ENCODE measurements at regions not wholly inside any gene's neighbourhood (a gene's known extent, or its start where the extent isn't known, plus 50 kb on each side); places are given as distances from the start of the nearest gene placed in this dataset.

DNA sequence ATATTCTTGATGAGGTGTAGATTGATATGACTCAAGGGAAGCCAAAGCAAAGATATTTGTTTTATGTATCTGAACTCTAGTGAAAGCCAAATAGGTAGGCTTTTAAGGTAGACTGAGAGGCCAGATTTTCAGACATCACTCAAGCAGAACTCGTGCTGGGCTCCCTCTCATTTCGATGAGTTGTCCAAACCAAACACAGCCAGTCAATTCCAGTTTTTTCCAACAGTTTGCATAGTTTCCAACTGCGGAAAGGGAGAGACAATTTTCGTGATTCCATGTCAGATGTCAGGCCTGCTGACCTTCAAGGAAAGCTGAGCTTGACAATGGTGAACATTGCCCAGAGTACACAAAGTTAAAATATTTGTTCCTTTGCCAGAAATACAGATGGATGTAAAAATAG, 110.9 kb upstream of the MPPED2 start:
- TF ChIP-seq, protein P1, sequence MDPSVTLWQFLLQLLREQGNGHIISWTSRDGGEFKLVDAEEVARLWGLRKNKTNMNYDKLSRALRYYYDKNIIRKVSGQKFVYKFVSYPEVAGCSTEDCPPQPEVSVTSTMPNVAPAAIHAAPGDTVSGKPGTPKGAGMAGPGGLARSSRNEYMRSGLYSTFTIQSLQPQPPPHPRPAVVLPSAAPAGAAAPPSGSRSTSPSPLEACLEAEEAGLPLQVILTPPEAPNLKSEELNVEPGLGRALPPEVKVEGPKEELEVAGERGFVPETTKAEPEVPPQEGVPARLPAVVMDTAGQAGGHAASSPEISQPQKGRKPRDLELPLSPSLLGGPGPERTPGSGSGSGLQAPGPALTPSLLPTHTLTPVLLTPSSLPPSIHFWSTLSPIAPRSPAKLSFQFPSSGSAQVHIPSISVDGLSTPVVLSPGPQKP (IDR thresholded peaks at IDR 0.05; ENCODE audit: borderline replicate concordance, low read depth, low read length) = no peak
- no peak for TF ChIP-seq BHLHE40 (IDR thresholded peaks at IDR 0.05; ENCODE audit: low read depth, low read length)
- TF ChIP-seq MAFK (IDR thresholded peaks at IDR 0.05; ENCODE audit: low read depth, low read length) = no peak
- no peak for TF ChIP-seq MAZ (IDR thresholded peaks at IDR 0.05; ENCODE audit: borderline replicate concordance, low read depth, low read length)
- no peaks in the 10 kb centered on the region for H3K9me1 ChIP-seq (ENCODE audit: insufficient read depth, low read length)
- no peak overlapping the region for H4K91ac ChIP-seq (ENCODE audit: insufficient read depth, low read depth, low read length)
- H3K9me3 ChIP-seq (ENCODE audit: control insufficient read depth, insufficient read depth, low read length) = no peaks in the 10 kb centered on the region
- no peak overlapping the region for H3K23ac ChIP-seq (ENCODE audit: low read depth, low read length)
- H2BK20ac ChIP-seq (ENCODE audit: low read depth, low read length) = no peak overlapping the region
- POLR2A ChIA-PET (ENCODE audit: unreplicated experiment) = no interaction called here
- H3K18ac ChIP-seq (ENCODE audit: low read depth, low read length) = no peak overlapping the region
- dilution Hi-C loops (cut with HindIII; ENCODE audit: low sequenced_read_pairs, unreplicated experiment) (no loop called here), in situ Hi-C loops (cut with MboI; ENCODE audit: low sequenced_read_pairs) (no loop called here), intact Hi-C loops (cut with micrococcal nuclease) (no loop called here)
- no peak overlapping the region for H3K4ac ChIP-seq (ENCODE audit: low read depth, low read length)
- H3K27ac ChIP-seq (ENCODE audit: insufficient read depth, low read length) = no peak overlapping the region
- H2BK5ac ChIP-seq (ENCODE audit: low read depth, low read length, poor library complexity, severe bottlenecking) = no peak overlapping the region
- no peak overlapping the region for H2AFZ ChIP-seq (replicated peaks; ENCODE audit: low read length, poor library complexity)
- H3K4me3 ChIP-seq (ENCODE audit: insufficient read depth, low read depth, low read length) = no peak overlapping the region
- WGBS, 2 experiments (ENCODE audit: extremely low coverage in 2 of 2, insufficient read length in 1 of 2) = 20% methylated on average over 1 of the region's 4 CpGs; no CpG with 5 or more reads in 1 of the 2 experiments
- no peak overlapping the region for H3K14ac ChIP-seq (replicated peaks; ENCODE audit: low read depth, low read length)
- H4K8ac ChIP-seq (ENCODE audit: low read depth in 2 of 2, low read length in 2 of 2) = no peak overlapping the region
- no peaks in the 10 kb centered on the region for H3K27me3 ChIP-seq (ENCODE audit: control insufficient read depth, insufficient read depth, low read length)
- no peak overlapping the region for H3K56ac ChIP-seq (ENCODE audit: extremely low read depth, insufficient read depth, low read length)
- H4K5ac ChIP-seq (ENCODE audit: low read depth, low read length) = no peak overlapping the region
- H3K9ac ChIP-seq (ENCODE audit: low read depth, low read length) = no peak overlapping the region
- ATAC-seq (ENCODE audit: low read depth) (no peak), DNase-seq (no peak)
- no peaks in the 10 kb centered on the region for H3K36me3 ChIP-seq (ENCODE audit: control insufficient read depth, insufficient read depth, low read length)
- no TSS peak for BruUV-seq (replicated peaks)
- H3K4me1 ChIP-seq (ENCODE audit: control insufficient read depth, insufficient read depth, low read length) = no peaks in the 10 kb centered on the region
- H2AK9ac ChIP-seq (replicated peaks; ENCODE audit: low read depth, low read length, poor library complexity) = no peak overlapping the region
- H2BK120ac ChIP-seq (ENCODE audit: low read depth, low read length) = no peak overlapping the region
- no peak overlapping the region for H2AK5ac ChIP-seq (ENCODE audit: low read depth, low read length)
- H3K4me2 ChIP-seq (ENCODE audit: low read depth, low read length) = no peak overlapping the region
- no peaks in the 10 kb centered on the region for H3K79me1 ChIP-seq (ENCODE audit: low read depth in 1 of 2, low read length in 2 of 2)
- no peak overlapping the region for H2BK15ac ChIP-seq (ENCODE audit: low read depth, low read length)
- H4K20me1 ChIP-seq (ENCODE audit: insufficient read depth, low read length) = no peaks in the 10 kb centered on the region
- CTCF ChIA-PET = no interaction called here
